ENCODE measurements at regions not wholly inside any gene's neighbourhood (a gene's known extent, or its start where the extent isn't known, plus 50 kb on each side); places are given as distances from the start of the nearest gene placed in this dataset.
"Not testable (repeated sequence)": the region's sequence is repeated elsewhere in the genome, so short reads cannot be mapped to it uniquely, and the experiment has no call there.

- no peak overlapping the region for H3K4me3 ChIP-seq (ENCODE audit: low read length)
- DNase-seq (ENCODE audit: low read depth), result no peak
- no peak for TF ChIP-seq CTCF (conservative IDR thresholded peaks at IDR 0.05; ENCODE audit: low read length)
Observed at GRCh38 chr12:124698998-124699305, 131.5 kb upstream of the NCOR2 start.

- TF ChIP-seq CTCF (conservative IDR thresholded peaks at IDR 0.05; ENCODE audit: low read length), result 0 out of 2 replicates have a peak, but pooled peaks have one; percentile 4
- H3K4me3 ChIP-seq (ENCODE audit: low read length), result no peak overlapping the region
- peak; percentile 77 for DNase-seq (ENCODE audit: low read depth)
Observed at GRCh38 chr12:124698211-124698997, 131.0 kb upstream of the NCOR2 start.

- H3K4me3 ChIP-seq (ENCODE audit: low read length); DNase-seq (ENCODE audit: low read depth): not testable (repeated sequence)
Observed at GRCh38 chr12:124697722-124698121, 130.3 kb upstream of the NCOR2 start.

- DNase-seq (ENCODE audit: low read depth), result no peak
Observed at GRCh38 chr12:124696693-124697476, 129.5 kb upstream of the NCOR2 start.

GRCh38 chr12:124695861-124696260, 128.4 kb upstream of the NCOR2 start:
- TF ChIP-seq CTCF (conservative IDR thresholded peaks at IDR 0.05; ENCODE audit: low read length), result no peak
- H3K4me3 ChIP-seq (ENCODE audit: low read length), result no peak overlapping the region
- DNase-seq (ENCODE audit: low read depth), result no peak

More at GRCh38 chr12:124696693-124697476, 129.5 kb upstream of the NCOR2 start:
- no peak for TF ChIP-seq CTCF (conservative IDR thresholded peaks at IDR 0.05; ENCODE audit: low read length)
- no peak overlapping the region for H3K4me3 ChIP-seq (ENCODE audit: low read length)

- DNase-seq (ENCODE audit: low read depth), result peak; percentile 85
- TF ChIP-seq CTCF (conservative IDR thresholded peaks at IDR 0.05; ENCODE audit: low read length), result 0 out of 2 replicates have a peak, but pooled peaks have one; percentile 8
- H3K4me3 ChIP-seq (ENCODE audit: low read length), result no peak overlapping the region
Observed at GRCh38 chr12:124694846-124695497, 127.6 kb upstream of the NCOR2 start.

GRCh38 chr12:124694250-124694649, 126.8 kb upstream of the NCOR2 start:
- no peak for TF ChIP-seq CTCF (conservative IDR thresholded peaks at IDR 0.05; ENCODE audit: low read length)
- H3K4me3 ChIP-seq (ENCODE audit: low read length), result no peak overlapping the region
- DNase-seq (ENCODE audit: low read depth), result no peak

All from AG10803 (cell line).